GM12878 (cell line): ENCODE measurements at regions not wholly inside any gene's neighbourhood (a gene's known extent, or its start where the extent isn't known, plus 50 kb on each side); places are given as distances from the start of the nearest gene placed in this dataset.

Experiments used
- BCL11A ChIP-seq: IDR thresholded peaks from 2 replicates; pipeline ENCODE4 v1.6.1; 2011; ENCODE audit warnings: low read depth, low read length
- BRCA1 ChIP-seq: IDR thresholded peaks from 2 replicates; pipeline ENCODE4 v1.6.1; 2011; ENCODE audit warnings: low read depth, low read length, improper control_type of control experiment
- CTCF ChIP-seq, 3 experiments: IDR thresholded peaks in 2 of 3; conservative IDR thresholded peaks in 1 of 3; 2 replicates each; pipeline ENCODE4 v1.5.1; 2011; ENCODE audit warnings: low read depth in 3 of 3, low read length in 3 of 3, mild to moderate bottlenecking in 3 of 3, control low read depth in 2 of 3, moderate library complexity in 2 of 3, inconsistent platforms in 1 of 3, mixed read lengths in 1 of 3; ENCODE audit not compliant: control insufficient read depth in 2 of 3, insufficient read depth in 1 of 3; ENCODE audit errors: extremely low read depth in 1 of 3
- POLR2AphosphoS5 ChIP-seq: IDR thresholded peaks from 2 replicates; pipeline ENCODE4 v1.6.1; 2011; ENCODE audit warnings: mild to moderate bottlenecking, low read length, inconsistent platforms
- PRDM15 ChIP-seq: fragments of 450-650 bp; formaldehyde crosslinking; IDR thresholded peaks from 2 replicates; pipeline ENCODE4 v1.4.0; 2020; ENCODE audit warnings: mild to moderate bottlenecking, moderate library complexity
- USF1 ChIP-seq: IDR thresholded peaks from 2 replicates; pipeline ENCODE4 v1.6.1; 2011; ENCODE audit warnings: borderline replicate concordance, low read depth, mild to moderate bottlenecking, moderate library complexity, mixed read lengths, low read length; ENCODE audit not compliant: insufficient read depth; ENCODE audit errors: extremely low read length

GRCh38 chr12:114876968-114877680, 193.1 kb upstream of the TBX3 start:
- TF ChIP-seq PRDM15 (CRISPR knock-in tag) (no peak), USF1 (no peak), CTCF (IDR thresholded peaks at IDR 0.05 in 2 of 3, conservative IDR thresholded peaks at IDR 0.05 in 1 of 3; ENCODE audit: control insufficient read depth in 2 of 3, extremely low read depth in 1 of 3, insufficient read depth in 1 of 3, low read depth in 3 of 3, low read length in 3 of 3) (no peak), BRCA1 (no peak), POLR2AphosphoS5 (no peak), BCL11A (no peak)
